ENCODE measurements at regions not wholly inside any gene's neighbourhood (a gene's known extent, or its start where the extent isn't known, plus 50 kb on each side); places are given as distances from the start of the nearest gene placed in this dataset.
"Not testable (repeated sequence)": the region's sequence is repeated elsewhere in the genome, so short reads cannot be mapped to it uniquely, and the experiment has no call there.

GRCh38 chr6:30816791-30817739 lies 67.3 kb upstream of the DDR1 start:
- no peak for TF ChIP-seq CTCF (IDR thresholded peaks at IDR 0.05; ENCODE audit: low read depth, low read length)
- no peak for DNase-seq (ENCODE audit: extremely low read depth, low read depth)

GRCh38 chr6:30816296-30816695 lies 68.0 kb upstream of the DDR1 start:
- not testable (repeated sequence) for DNase-seq (ENCODE audit: extremely low read depth, low read depth)

GRCh38 chr6:30815041-30815742 lies 69.1 kb upstream of the DDR1 start:
- DNase-seq (ENCODE audit: extremely low read depth, low read depth): not testable (repeated sequence)

GRCh38 chr6:30814146-30815040 lies 69.9 kb upstream of the DDR1 start:
- no peak for TF ChIP-seq CTCF (IDR thresholded peaks at IDR 0.05; ENCODE audit: low read depth, low read length)
- DNase-seq (ENCODE audit: extremely low read depth, low read depth): no peak

GRCh38 chr6:30813631-30814145 lies 69.3 kb upstream of the IER3 start:
- no peak for TF ChIP-seq CTCF (IDR thresholded peaks at IDR 0.05; ENCODE audit: low read depth, low read length)
- DNase-seq (ENCODE audit: extremely low read depth, low read depth): no peak

GRCh38 chr6:30810813-30811339 lies 66.5 kb upstream of the IER3 start:
- TF ChIP-seq CTCF (IDR thresholded peaks at IDR 0.05; ENCODE audit: low read depth, low read length): no peak
- no peak for DNase-seq (ENCODE audit: extremely low read depth, low read depth)

- not testable (repeated sequence) for DNase-seq (ENCODE audit: extremely low read depth, low read depth)
Observed at GRCh38 chr6:30807566-30807965, 63.2 kb upstream of the IER3 start.

GRCh38 chr6:30806581-30807183 lies 62.3 kb upstream of the IER3 start:
- no peak for TF ChIP-seq CTCF (IDR thresholded peaks at IDR 0.05; ENCODE audit: low read depth, low read length)

More at GRCh38 chr6:30806581-30807183, 62.3 kb upstream of the IER3 start:
- no peak for DNase-seq (ENCODE audit: extremely low read depth, low read depth)
